ENCODE measurements at regions not wholly inside any gene's neighbourhood (a gene's known extent, or its start where the extent isn't known, plus 50 kb on each side); places are given as distances from the start of the nearest gene placed in this dataset.
"Not testable (repeated sequence)": the region's sequence is repeated elsewhere in the genome, so short reads cannot be mapped to it uniquely, and the experiment has no call there.

DNA sequence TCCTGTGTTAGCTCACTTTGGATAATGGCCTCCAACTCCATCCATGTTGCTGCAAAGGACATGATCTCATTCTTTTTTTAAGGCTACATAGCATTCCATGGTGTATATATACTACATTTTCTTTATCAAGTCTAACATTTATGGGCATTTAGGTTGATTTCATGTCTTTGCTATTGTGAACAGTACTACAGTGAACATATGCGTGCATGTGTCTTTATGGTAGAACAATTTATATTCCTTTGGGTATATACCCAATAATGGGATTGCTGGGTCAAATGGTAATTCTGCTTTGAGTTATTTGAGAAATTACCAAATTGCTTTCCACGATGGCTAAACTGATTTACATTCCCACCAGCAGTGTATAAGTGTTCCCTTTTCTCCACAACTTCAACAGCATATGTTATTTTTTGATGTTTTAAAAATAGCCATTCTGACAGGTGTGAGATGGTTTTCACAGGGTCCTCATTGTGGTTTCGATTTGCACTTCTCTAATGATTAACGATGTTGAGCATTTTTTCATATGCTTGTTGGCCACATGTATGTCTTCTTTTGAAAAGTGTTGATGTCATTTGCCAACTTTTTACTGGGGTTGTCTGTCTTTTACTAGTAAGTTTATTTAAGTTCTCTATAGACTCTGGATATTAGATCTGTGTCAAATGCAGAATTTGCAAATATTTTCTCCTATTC, 133.4 kb downstream of the MC4R start:
- TF ChIP-seq, protein P1, sequence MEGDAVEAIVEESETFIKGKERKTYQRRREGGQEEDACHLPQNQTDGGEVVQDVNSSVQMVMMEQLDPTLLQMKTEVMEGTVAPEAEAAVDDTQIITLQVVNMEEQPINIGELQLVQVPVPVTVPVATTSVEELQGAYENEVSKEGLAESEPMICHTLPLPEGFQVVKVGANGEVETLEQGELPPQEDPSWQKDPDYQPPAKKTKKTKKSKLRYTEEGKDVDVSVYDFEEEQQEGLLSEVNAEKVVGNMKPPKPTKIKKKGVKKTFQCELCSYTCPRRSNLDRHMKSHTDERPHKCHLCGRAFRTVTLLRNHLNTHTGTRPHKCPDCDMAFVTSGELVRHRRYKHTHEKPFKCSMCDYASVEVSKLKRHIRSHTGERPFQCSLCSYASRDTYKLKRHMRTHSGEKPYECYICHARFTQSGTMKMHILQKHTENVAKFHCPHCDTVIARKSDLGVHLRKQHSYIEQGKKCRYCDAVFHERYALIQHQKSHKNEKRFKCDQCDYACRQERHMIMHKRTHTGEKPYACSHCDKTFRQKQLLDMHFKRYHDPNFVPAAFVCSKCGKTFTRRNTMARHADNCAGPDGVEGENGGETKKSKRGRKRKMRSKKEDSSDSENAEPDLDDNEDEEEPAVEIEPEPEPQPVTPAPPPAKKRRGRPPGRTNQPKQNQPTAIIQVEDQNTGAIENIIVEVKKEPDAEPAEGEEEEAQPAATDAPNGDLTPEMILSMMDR (IDR thresholded peaks at IDR 0.05): not testable (repeated sequence)
- TF ChIP-seq POLR2A (IDR thresholded peaks at IDR 0.05): not testable (repeated sequence)

Measured in suprapubic skin (tissue), 3 donors.